ENCODE measurements at regions not wholly inside any gene's neighbourhood (a gene's known extent, or its start where the extent isn't known, plus 50 kb on each side); places are given as distances from the start of the nearest gene placed in this dataset.

DNA sequence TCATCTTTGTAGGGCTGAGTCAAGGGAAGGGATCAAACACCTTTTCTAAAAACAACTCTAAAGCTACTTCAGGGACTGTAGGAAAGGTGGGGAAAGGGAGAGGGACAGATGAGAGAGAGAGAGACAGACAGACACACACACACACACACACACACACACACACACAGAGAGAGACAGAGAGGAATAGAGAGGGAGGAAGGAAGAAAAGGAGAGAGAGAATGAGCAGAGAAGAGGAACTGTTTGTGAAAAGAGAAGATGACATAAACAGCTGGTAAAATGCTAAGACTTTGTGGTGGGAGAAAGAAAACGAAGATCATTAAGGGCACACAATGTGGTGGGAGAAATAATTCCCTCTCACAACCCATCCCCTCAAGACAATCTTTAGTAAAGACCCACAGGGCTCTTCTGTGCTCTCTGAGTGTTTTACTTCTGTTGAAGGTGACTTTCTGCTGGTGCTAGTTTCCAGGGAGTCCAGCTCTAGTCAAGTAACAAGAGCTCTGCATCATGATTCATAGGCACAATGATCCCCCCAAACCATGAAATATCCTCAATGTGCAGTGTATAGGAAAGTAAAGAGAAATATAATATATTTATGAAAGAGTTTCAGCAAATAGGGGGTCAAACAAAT, 77.2 kb upstream of the STK17B start:
- no peak for DNase-seq (ENCODE audit: extremely low read depth, low read depth)

- no peak for DNase-seq (ENCODE audit: extremely low read depth, low read depth)
These were observed 77.8 kb upstream of the STK17B start for GRCh38 chr2:196249171-196249570.

- DNase-seq (ENCODE audit: extremely low read depth, low read depth) = no peak
These were observed 78.5 kb upstream of the STK17B start for GRCh38 chr2:196249860-196250259.

DNA sequence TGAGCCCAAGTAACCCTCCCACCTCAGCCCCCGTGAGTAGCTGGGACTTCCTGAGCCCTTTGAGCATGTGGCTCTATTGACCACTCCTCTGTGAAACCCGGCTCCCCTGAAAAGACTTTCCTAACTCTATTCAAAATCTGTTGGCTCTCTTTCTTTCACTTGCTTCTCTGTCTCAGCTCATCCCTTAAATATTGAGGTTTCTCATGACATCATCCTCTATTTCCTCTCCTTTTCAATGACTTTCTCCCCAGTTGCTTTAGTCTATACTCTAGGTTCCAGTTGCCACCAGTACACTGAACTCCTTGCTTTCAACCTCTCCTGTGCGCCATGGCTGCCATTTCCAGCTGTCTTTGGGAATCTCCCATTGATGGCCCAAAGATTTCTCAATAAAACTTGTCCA, 79.8 kb upstream of the STK17B start:
- DNase-seq (ENCODE audit: extremely low read depth, low read depth) = no peak

DNA sequence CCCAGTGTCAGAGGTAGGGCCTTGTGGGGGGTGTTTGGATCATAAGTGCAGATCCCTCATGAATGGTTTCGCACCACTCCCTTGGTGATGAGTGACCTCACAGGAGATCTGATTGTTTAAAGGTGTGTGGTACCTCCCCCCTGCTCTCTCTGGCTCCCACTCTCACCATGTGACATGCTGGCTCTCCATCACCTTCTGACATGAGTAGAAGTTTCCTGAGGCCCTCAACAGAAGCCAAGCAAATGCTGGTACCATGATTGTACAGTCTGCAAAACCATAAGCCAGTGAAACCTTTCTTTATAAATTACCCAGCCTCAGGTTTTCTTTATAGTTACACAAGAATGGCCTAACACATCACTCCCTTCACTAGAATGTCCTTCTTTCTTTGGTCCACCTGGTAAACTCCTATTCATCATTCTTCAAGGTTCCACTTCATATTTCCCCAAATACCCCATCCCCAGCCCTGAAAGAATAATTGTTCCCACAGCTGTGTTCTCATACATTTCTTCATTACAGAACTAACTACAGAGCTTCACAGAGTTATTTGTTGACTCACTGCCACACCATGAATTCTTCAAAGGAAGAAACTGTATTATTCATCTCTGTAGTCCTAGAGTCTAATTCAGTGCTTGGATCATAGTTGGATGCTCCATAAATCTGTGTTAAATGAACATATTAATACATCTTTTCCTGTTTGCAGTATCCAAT, 81.2 kb upstream of the STK17B start:
- DNase-seq (ENCODE audit: extremely low read depth, low read depth) = no peak

- DNase-seq (ENCODE audit: extremely low read depth, low read depth) = no peak
These were observed 81.7 kb upstream of the STK17B start for GRCh38 chr2:196253116-196253480.

- DNase-seq (ENCODE audit: extremely low read depth, low read depth) = no peak
These were observed 85.2 kb upstream of the STK17B start for GRCh38 chr2:196256585-196256984.

DNA sequence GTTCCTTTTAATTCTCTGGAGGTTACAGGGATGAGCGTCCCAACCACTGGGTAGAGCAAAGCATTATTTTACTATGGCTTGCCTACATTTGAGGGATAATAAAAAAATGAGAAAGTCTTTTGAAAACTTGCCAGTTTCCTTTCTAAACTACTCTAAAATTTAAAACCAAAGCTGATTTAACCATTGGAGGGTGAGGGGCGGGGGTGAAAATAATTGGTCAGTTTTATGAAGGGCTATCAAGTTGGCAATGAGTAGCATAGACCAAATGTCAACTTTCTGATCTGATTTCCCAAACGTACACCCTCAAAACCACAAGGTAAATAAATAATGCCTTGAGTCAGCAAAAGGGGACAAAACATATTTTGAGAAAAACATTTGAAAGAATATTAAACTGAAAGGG, 85.7 kb upstream of the STK17B start:
- no peak for DNase-seq (ENCODE audit: extremely low read depth, low read depth)

DNA sequence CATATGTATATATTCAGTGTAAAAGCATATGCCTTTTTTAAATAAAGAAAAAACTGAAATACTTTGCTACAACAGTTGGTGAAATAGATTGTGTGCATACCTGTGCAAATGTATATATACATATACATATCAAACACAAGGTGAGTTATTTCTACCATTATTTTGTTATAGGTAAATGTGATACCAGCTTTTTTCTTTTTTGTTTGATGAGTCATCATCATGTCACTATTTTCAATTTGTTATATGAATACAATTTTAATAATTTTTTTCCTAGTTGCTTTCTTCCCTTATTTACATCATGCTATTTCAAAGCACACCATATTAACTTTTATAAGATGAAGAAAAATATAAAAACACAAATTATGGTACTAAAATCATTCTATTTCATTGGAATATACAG, 87.0 kb upstream of the STK17B start:
- no peak for DNase-seq (ENCODE audit: extremely low read depth, low read depth)

- DNase-seq (ENCODE audit: extremely low read depth, low read depth) = no peak
These were observed 88.4 kb upstream of the STK17B start for GRCh38 chr2:196259507-196260481.

- no peak for DNase-seq (ENCODE audit: extremely low read depth, low read depth)
These were observed 89.2 kb upstream of the STK17B start for GRCh38 chr2:196260546-196260945.

DNA sequence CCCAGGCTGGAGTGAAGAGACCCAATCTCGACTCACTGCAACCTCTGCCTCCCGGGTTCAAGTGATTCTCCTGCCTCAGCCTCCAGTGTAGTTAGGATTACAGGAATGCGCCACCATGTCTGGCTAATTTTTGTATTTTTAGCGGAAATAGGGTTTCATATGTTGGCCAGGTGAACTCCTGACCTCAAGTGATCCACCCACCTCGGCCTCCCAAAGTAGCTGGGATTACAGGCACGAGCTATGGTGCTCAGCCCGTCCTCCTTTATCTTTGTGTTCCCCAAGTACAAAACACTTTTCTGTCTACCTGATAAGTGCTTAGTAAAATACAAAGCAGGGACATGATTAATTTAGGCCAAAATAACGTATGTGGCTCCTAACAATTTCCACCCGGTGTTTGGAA, 91.2 kb upstream of the STK17B start:
- no peak for DNase-seq (ENCODE audit: extremely low read depth, low read depth)

GRCh38 chr2:196263181-196263747, 91.9 kb upstream of the STK17B start:
- no peak for DNase-seq (ENCODE audit: extremely low read depth, low read depth)

DNA sequence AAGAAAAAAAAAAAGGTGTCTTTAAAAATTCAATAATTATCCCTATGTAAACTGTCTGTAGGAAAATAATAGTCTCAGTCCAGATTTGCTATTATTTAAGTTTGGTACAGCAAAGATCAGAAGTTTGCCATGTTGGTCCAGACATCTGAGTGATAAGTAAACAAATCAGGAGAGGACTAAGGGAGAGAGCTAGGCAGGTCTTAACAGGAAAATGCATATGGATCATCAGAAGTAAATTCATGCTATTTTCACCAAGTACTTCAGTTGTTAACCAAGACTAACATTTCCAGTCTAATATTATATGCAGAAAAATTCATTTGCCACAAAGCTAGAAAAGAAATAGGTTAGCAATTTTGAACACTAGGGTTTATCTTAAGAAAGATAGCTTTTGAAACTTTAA, 95.0 kb upstream of the STK17B start:
- DNase-seq (ENCODE audit: extremely low read depth, low read depth) = no peak

DNA sequence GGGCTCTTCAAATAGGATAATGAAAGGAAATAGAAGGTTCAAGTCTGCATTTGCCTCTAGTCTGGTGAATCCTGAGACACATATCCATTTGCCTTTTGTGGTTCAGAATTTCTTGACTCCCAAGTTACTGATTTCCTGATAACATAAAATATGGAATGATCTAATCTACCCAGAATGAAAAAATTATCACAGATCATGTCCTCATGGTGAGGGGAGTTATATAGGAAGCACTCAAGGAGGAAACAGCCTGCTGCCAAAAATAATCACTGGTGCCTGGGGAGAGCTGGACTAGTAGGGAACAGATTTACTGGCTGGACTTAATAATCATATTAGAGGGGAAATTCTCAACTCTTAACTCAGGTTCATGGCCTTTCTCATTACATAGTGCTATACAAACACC, 95.5 kb upstream of the STK17B start:
- no peak for DNase-seq (ENCODE audit: extremely low read depth, low read depth)

GRCh38 chr2:196268025-196268424, 96.6 kb upstream of the STK17B start:
- no peak for DNase-seq (ENCODE audit: extremely low read depth, low read depth)

GRCh38 chr2:196268538-196269338, 97.4 kb upstream of the STK17B start:
- no peak for DNase-seq (ENCODE audit: extremely low read depth, low read depth)

GRCh38 chr2:196271795-196272194, 100.4 kb upstream of the STK17B start:
- no peak for DNase-seq (ENCODE audit: extremely low read depth, low read depth)

DNA sequence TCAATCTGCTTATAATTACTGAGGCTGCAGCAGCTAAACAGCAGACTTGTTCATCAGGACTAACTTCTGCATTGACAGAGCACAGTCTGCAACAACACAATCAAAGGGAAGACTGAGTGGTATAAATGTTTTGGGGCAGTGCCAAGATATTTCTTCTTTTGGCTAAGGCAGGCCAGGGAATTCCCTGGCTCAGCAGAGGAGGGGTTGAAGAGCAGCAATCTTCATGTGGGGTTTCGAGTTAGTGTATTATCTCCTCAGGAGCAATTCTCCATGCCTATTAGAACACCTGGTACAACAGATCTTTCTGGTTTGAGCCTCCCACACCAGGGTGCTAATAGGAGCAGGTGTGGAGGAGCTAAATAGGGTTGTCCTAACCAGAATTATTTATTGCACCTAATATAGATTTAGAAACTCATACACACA, 103.0 kb upstream of the STK17B start:
- no peak for DNase-seq (ENCODE audit: extremely low read depth, low read depth)

- no peak for DNase-seq (ENCODE audit: extremely low read depth, low read depth)
These were observed 104.4 kb upstream of the STK17B start for GRCh38 chr2:196275646-196276352.
